ENCODE measurements at regions not wholly inside any gene's neighbourhood (a gene's known extent, or its start where the extent isn't known, plus 50 kb on each side); places are given as distances from the start of the nearest gene placed in this dataset.

DNA sequence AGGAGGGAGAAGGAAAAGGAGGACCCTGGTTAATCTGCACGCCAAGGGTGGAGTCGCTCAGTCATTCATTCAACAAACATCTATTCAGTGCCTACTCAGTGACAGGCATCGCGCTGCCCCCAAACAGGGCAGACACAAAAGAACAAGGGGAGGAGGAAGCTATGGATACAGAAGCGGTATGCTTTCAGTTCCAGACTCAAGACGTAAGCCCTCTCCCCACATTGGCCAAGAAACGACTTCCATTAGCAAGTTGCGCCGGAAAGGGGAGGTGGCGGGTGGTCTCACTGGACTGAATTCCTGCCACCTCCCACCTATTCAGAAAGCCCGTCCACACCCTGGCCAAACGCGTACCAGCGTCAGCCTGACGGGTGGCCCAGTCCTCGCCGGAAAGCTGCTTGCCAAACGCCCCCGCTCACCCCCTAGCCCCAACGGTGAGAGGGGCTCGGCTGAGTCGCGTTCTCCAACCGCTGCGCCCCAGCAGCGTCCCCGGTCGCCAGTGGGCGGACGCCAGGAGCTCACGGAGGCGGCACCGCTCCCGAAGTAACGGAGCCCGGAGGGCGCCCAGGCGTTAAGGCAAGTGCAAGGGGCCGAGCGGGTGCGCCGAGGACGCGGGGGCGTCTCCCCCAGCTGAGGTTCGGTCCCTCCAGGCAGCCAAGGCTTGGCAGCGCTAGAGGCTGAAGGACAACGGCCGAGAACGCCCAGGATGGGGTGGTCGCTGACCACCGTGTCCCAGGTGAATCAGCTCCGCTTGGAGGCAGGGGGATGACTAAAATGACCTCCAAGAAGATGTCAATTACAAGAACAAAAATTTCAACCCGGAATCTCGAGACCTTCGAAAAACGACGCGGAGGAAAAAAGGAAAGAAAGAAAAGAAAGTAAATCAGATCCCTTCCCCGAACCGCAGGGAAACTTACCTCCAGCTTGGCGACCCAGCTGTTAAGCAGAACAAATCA, 470.7 kb downstream of the SOX9 start:
- no peak for DNase-seq

DNA sequence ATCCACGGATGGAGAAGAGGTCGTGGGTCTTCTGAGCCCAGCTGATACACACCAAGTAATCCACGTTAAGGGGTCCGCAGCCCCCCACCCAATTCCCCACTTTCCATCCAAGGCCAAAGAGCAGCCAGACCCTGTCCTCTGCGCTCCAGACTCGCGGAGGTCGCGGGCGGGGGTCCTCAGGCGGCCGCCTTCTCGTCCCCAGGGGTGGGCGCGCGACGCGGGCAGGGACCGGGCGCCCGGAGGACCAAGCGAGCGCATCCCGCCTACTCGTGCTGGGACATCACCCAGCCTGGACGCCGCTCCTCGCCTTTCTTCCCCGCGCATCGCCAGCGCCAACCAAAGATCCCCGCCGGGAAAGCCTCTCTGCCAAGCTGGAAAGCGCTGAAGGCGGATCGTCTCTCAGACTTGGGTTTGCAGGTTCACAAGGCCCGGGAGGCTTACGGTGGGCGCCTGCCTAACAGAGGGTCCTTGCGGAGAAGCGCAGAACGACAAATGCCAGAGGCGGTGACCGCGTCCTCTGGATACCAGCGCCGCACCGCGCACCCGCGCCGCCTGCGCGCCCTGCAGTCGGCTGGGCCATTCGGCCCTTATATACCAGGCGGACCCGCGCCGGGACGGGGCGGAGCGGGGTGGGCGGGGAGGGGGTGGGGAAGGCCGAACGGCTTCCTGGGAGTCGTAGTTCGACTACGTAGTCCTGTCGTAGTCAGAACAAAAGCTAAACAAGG, 471.6 kb downstream of the SOX9 start:
- no peak for DNase-seq

DNA sequence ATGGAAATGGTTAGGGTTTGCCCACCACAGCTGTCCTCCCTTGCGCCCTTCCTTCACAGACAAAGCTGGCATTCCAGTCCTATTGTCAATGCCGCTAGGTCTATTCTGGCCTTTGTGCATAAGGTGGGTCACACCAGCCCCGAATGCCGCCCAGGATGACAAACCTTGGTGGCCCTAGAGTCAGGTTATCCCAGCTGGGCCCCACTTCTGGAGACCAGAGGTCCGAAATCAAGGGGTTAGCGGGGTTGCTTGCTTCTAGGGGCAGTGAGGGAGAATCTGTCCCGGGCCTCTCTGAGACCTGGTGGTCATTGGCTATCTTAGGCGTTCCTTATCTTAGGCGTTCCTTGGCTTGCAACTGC, 472.1 kb downstream of the SOX9 start:
- no peak for DNase-seq

DNA sequence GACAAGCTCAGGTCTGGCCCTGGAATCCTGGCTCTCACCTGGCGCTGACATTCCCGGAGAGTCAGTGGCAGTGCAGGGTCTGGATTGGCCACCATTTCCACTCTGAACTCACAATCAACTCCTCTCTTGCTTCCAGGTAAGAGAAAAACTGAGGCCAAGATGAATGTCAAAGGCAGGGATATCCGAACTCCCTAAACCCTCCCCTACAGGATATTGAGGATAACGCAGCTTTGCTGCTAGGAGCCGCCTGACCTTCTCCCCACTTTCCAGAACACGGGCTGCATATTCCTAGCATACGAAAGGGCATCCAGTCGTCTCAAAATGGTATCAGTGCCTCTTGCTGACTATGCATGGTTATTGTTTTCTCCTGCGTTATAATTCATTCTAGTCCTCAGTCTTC, 473.4 kb downstream of the SOX9 start:
- no peak for DNase-seq
